ENCODE measurements at regions not wholly inside any gene's neighbourhood (a gene's known extent, or its start where the extent isn't known, plus 50 kb on each side); places are given as distances from the start of the nearest gene placed in this dataset.

DNA sequence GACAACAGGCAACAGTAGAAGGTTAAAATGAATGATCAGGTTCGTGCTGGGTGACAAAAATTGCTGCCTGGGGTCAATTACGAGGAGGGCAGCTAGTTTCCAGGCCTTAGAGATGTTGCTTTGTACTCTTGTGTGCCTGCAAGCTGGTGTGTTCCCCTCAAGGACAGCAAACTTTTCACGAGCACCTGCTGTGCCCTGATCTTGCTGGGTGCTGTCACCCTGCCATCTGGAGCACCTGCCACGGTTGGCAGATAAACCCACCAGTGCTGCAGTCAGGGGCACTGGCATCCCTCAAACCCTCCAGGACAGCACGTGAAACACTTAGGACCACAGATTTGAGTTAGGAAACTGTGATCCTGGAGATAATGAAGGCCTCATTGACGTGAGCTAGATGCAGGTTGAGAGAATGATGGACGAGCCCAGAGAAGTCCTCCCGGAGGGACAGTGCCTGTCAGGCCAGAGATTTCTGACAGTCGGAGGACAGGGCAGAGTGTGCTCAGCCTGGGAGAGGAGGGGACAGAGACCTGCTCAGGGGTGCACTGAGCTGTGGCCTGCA lies 104.3 kb upstream of the RAB12 start (continued):
- TF ChIP-seq, protein P1, sequence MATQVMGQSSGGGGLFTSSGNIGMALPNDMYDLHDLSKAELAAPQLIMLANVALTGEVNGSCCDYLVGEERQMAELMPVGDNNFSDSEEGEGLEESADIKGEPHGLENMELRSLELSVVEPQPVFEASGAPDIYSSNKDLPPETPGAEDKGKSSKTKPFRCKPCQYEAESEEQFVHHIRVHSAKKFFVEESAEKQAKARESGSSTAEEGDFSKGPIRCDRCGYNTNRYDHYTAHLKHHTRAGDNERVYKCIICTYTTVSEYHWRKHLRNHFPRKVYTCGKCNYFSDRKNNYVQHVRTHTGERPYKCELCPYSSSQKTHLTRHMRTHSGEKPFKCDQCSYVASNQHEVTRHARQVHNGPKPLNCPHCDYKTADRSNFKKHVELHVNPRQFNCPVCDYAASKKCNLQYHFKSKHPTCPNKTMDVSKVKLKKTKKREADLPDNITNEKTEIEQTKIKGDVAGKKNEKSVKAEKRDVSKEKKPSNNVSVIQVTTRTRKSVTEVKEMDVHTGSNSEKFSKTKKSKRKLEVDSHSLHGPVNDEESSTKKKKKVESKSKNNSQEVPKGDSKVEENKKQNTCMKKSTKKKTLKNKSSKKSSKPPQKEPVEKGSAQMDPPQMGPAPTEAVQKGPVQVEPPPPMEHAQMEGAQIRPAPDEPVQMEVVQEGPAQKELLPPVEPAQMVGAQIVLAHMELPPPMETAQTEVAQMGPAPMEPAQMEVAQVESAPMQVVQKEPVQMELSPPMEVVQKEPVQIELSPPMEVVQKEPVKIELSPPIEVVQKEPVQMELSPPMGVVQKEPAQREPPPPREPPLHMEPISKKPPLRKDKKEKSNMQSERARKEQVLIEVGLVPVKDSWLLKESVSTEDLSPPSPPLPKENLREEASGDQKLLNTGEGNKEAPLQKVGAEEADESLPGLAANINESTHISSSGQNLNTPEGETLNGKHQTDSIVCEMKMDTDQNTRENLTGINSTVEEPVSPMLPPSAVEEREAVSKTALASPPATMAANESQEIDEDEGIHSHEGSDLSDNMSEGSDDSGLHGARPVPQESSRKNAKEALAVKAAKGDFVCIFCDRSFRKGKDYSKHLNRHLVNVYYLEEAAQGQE (IDR thresholded peaks at IDR 0.05; ENCODE audit: low read depth) = no peak
- TF ChIP-seq ZNF274 (IDR thresholded peaks at IDR 0.05; ENCODE audit: low read depth, low read length) (no peak), SP1 (IDR thresholded peaks at IDR 0.05; ENCODE audit: low read depth) (no peak), TCF7L2 (IDR thresholded peaks at IDR 0.05; ENCODE audit: borderline replicate concordance, extremely low read depth, insufficient read depth, insufficient read length) (no peak)
- TF ChIP-seq, protein P2, sequence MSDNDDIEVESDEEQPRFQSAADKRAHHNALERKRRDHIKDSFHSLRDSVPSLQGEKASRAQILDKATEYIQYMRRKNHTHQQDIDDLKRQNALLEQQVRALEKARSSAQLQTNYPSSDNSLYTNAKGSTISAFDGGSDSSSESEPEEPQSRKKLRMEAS (IDR thresholded peaks at IDR 0.05) = no peak

DNA sequence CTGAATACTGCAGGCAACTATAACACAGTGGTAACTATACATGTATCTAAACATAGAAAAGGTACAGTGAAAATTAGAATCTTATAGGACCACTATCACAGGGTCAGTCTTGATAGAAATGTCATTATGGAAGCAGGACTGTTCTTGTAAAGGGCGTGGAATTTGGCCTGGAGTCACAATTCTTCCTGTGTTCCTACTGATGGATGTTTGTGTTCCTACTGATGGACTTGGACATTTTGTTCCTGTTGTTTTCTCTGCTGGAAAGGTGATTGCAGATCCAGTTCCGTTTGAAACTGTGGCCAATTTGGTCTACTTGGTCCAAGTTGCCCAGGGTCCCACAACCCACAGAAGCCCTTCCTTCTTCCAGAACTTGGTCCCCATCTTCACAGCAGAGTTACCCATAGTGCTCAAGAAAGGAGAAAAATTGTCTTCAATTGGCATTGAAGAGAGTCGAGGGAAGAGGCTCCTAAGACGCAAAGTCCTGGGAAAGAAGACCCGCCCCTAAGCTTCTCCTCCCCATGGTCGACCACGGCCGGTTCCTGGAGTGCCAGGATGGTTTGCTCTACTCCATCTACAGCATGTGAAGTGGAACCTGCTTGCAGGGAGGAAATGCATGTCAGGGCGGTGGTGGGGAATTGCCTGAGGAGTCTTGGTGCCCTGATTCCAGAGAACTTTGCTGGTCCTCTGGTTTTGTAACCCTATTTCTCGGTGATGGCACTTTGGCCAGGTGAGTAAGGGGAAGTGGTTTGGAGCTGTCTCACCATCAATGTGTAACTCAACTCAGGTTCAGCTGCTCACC lies 102.8 kb upstream of the RAB12 start:
- intact Hi-C loops (cut with micrococcal nuclease) = no loop called here
- no peak overlapping the region for H3K4me2 ChIP-seq (ENCODE audit: low read length)
- no peak for TF ChIP-seq CEBPB (IDR thresholded peaks at IDR 0.05; ENCODE audit: low read depth)
- no peak for TF ChIP-seq ZNF274 (IDR thresholded peaks at IDR 0.05; ENCODE audit: low read depth, low read length)
- TF ChIP-seq FOSL1 (IDR thresholded peaks at IDR 0.05; ENCODE audit: low read depth) = no peak
- no peak for TF ChIP-seq JUND (IDR thresholded peaks at IDR 0.05)
- TF ChIP-seq POLR2AphosphoS5 (IDR thresholded peaks at IDR 0.05; ENCODE audit: low read depth, low read length) = no peak
- TF ChIP-seq EZH2 (IDR thresholded peaks at IDR 0.05) = no peak

More for the DNA sequence above, 102.8 kb upstream of the RAB12 start:
- H3K27me3 ChIP-seq (ENCODE audit: insufficient read depth, low read length) = no peaks in the 10 kb centered on the region
- RAD21 ChIA-PET (ENCODE audit: low non-redundant PET in 1 of 2, low total read pairs in 2 of 2, uncharacterized antibody in 2 of 2, unreplicated experiment in 2 of 2) = no interaction called here
- H3K4me1 ChIP-seq (ENCODE audit: control insufficient read depth in 1 of 2, insufficient read depth in 2 of 2, low read length in 2 of 2) = no peaks in the 10 kb centered on the region
- POLR2A ChIA-PET = no interaction called here
- no peak overlapping the region for H3K4me3 ChIP-seq (replicated peaks in 1 of 2; ENCODE audit: low read depth in 1 of 2, low read length in 2 of 2)
- DNase-seq (ENCODE audit: low read depth, low spot score) = no peak
- no TSS peak for BruUV-seq (replicated peaks)
- CTCF ChIA-PET = no interaction called here
- no peaks in the 10 kb centered on the region for H3K79me2 ChIP-seq (ENCODE audit: insufficient read depth, low read length)
- no peaks in the 10 kb centered on the region for H3K9me2 ChIP-seq (ENCODE audit: insufficient read depth)
- H3K9ac ChIP-seq (ENCODE audit: low read length) = no peak overlapping the region
- no peak overlapping the region for H3K27ac ChIP-seq (ENCODE audit: low read depth, low read length)
- no peaks in the 10 kb centered on the region for H3K9me3 ChIP-seq (ENCODE audit: control insufficient read depth in 1 of 2, insufficient read depth in 1 of 2, low read depth in 1 of 2, low read length in 2 of 2)
- no peak overlapping the region for H2AFZ ChIP-seq (ENCODE audit: low read depth, low read length, poor library complexity, severe bottlenecking)
- no peaks in the 10 kb centered on the region for H3K36me3 ChIP-seq (ENCODE audit: control insufficient read depth in 1 of 2, insufficient read depth in 2 of 2, low read length in 2 of 2)
- ATAC-seq = no peak
- no peaks in the 10 kb centered on the region for H4K20me1 ChIP-seq (ENCODE audit: insufficient read depth)
